Nephron (organoid): ENCODE measurements at regions not wholly inside any gene's neighbourhood (a gene's known extent, or its start where the extent isn't known, plus 50 kb on each side); places are given as distances from the start of the nearest gene placed in this dataset.

Experiments used
- H3K27ac Mint-ChIP-seq, 3 experiments: 2 replicates each; pipeline ENCODE4 v1.8.0; 2020; ENCODE audit warnings: mixed read lengths in 3 of 3, mild to moderate bottlenecking in 2 of 3, moderate library complexity in 1 of 3
- H3K27me3 Mint-ChIP-seq: 2 replicates; pipeline ENCODE4 v1.8.0; 2021; ENCODE audit warnings: low read depth, mild to moderate bottlenecking, moderate library complexity, mixed read lengths
- H3K36me3 Mint-ChIP-seq: 2 replicates; pipeline ENCODE4 v1.8.0; 2020; ENCODE audit warnings: low read depth, mixed read lengths
- H3K4me1 Mint-ChIP-seq: 2 replicates; pipeline ENCODE4 v1.8.0; 2020; ENCODE audit warnings: mixed read lengths
- H3K4me3 Mint-ChIP-seq, 3 experiments: 2 replicates each; pipeline ENCODE4 v1.8.0; 2020; ENCODE audit warnings: mild to moderate bottlenecking in 3 of 3, mixed read lengths in 3 of 3, moderate library complexity in 2 of 3
- H3K9me3 Mint-ChIP-seq: 2 replicates; pipeline ENCODE4 v1.8.0; 2020; ENCODE audit warnings: mixed read lengths
- CTCF ChIP-seq, 3 experiments: fragments of 200-600 bp; sonication (generic); IDR thresholded peaks; one replicate each; pipeline ENCODE4 v1.5.0; 2021; ENCODE audit warnings: antibody characterized with exemption in 3 of 3; ENCODE audit not compliant: unreplicated experiment in 3 of 3

GRCh38 chr14:53885136-53885640 lies 71.4 kb downstream of the BMP4 start:
- Mint-ChIP-seq H3K36me3 (no peaks in the 10 kb centered on the region), H3K4me1 (peaks cover 42% of the 10 kb centered on the region)

GRCh38 chr14:53884601-53885000 lies 72.0 kb downstream of the BMP4 start:
- peak overlapping the region in 2 of 3 experiments; percentile 66 to 80 for H3K27ac Mint-ChIP-seq
- H3K9me3 Mint-ChIP-seq: no peaks in the 10 kb centered on the region
- no peak for TF ChIP-seq CTCF (IDR thresholded peaks at IDR 0.05; ENCODE audit: unreplicated experiment in 3 of 3)
- no peaks in the 10 kb centered on the region for H3K27me3 Mint-ChIP-seq
- H3K36me3 Mint-ChIP-seq: no peaks in the 10 kb centered on the region
- H3K4me1 Mint-ChIP-seq: peaks cover 48% of the 10 kb centered on the region
- H3K4me3 Mint-ChIP-seq: no peak overlapping the region

More at GRCh38 chr14:53885136-53885640, 71.4 kb downstream of the BMP4 start:
- no peaks in the 10 kb centered on the region for H3K27me3 Mint-ChIP-seq
- no peak overlapping the region for H3K4me3 Mint-ChIP-seq
- no peaks in the 10 kb centered on the region for H3K9me3 Mint-ChIP-seq
- peak overlapping the region; percentile 39 to 80 (median 66) for H3K27ac Mint-ChIP-seq
- TF ChIP-seq CTCF (IDR thresholded peaks at IDR 0.05; ENCODE audit: unreplicated experiment in 3 of 3): no peak

GRCh38 chr14:53883739-53884138 lies 72.9 kb downstream of the BMP4 start:
- TF ChIP-seq CTCF (IDR thresholded peaks at IDR 0.05; ENCODE audit: unreplicated experiment in 3 of 3): no peak
- no peak overlapping the region for H3K27ac Mint-ChIP-seq
- no peaks in the 10 kb centered on the region for H3K36me3 Mint-ChIP-seq
- H3K4me3 Mint-ChIP-seq: no peak overlapping the region
- H3K4me1 Mint-ChIP-seq: peaks cover 46% of the 10 kb centered on the region
- H3K9me3 Mint-ChIP-seq: no peaks in the 10 kb centered on the region
- no peaks in the 10 kb centered on the region for H3K27me3 Mint-ChIP-seq

GRCh38 chr14:53882684-53883083 lies 73.9 kb downstream of the BMP4 start:
- H3K9me3 Mint-ChIP-seq: peaks cover 1% of the 10 kb centered on the region
- no peaks in the 10 kb centered on the region for H3K27me3 Mint-ChIP-seq
- H3K27ac Mint-ChIP-seq: no peak overlapping the region
- no peak for TF ChIP-seq CTCF (IDR thresholded peaks at IDR 0.05; ENCODE audit: unreplicated experiment in 3 of 3)
- no peaks in the 10 kb centered on the region for H3K36me3 Mint-ChIP-seq
- H3K4me3 Mint-ChIP-seq: no peak overlapping the region
- peaks cover 40% of the 10 kb centered on the region for H3K4me1 Mint-ChIP-seq

- Mint-ChIP-seq H3K4me1 (peaks cover 40% of the 10 kb centered on the region), H3K36me3 (no peaks in the 10 kb centered on the region), H3K27ac (peak overlapping the region; percentile 60 to 84 (median 82)), H3K9me3 (peaks cover 4% of the 10 kb centered on the region), H3K4me3 (no peak overlapping the region), H3K27me3 (no peaks in the 10 kb centered on the region)
- TF ChIP-seq CTCF (IDR thresholded peaks at IDR 0.05; ENCODE audit: unreplicated experiment in 3 of 3): no peak
Measured at GRCh38 chr14:53881921-53882320, 74.7 kb downstream of the BMP4 start.

GRCh38 chr14:53881161-53881871 lies 75.3 kb downstream of the BMP4 start:
- no peak for TF ChIP-seq CTCF (IDR thresholded peaks at IDR 0.05; ENCODE audit: unreplicated experiment in 3 of 3)
- Mint-ChIP-seq H3K9me3 (peaks cover 10% of the 10 kb centered on the region), H3K4me1 (peaks cover 40% of the 10 kb centered on the region), H3K27ac (peak overlapping the region; percentile 60 to 84 (median 82)), H3K27me3 (no peaks in the 10 kb centered on the region), H3K4me3 (peak overlapping the region in 1 of 3 experiments; percentile 26), H3K36me3 (peaks cover 5% of the 10 kb centered on the region)
